Activated CD4-positive, alpha-beta T cell treated with anti-CD3 and anti-CD28 coated beads for 4 hours (primary cell): ENCODE measurements at regions not wholly inside any gene's neighbourhood (a gene's known extent, or its start where the extent isn't known, plus 50 kb on each side); places are given as distances from the start of the nearest gene placed in this dataset.

Experiments
- DNase-seq, 2 donors: peaks; one replicate each; pipeline ENCODE4 v3.0.0-alpha.2; 2020

- no peak for DNase-seq
These were observed 155.8 kb downstream of the TEX29 start for GRCh38 chr13:111476197-111476596.

- DNase-seq: no peak
These were observed 159.0 kb downstream of the TEX29 start for GRCh38 chr13:111479412-111479811.

GRCh38 chr13:111480503-111480902 lies 160.1 kb downstream of the TEX29 start:
- no peak for DNase-seq

GRCh38 chr13:111480976-111481375 lies 160.5 kb downstream of the TEX29 start:
- DNase-seq: no peak

GRCh38 chr13:111482126-111482525 lies 161.7 kb downstream of the TEX29 start:
- no peak for DNase-seq

GRCh38 chr13:111482806-111483620 lies 162.6 kb downstream of the TEX29 start:
- DNase-seq: no peak

GRCh38 chr13:111483621-111483987 lies 163.2 kb downstream of the TEX29 start:
- DNase-seq: no peak

GRCh38 chr13:111484141-111484925 lies 163.9 kb downstream of the TEX29 start:
- no peak for DNase-seq

GRCh38 chr13:111484959-111485358 lies 164.5 kb downstream of the TEX29 start:
- no peak for DNase-seq

- DNase-seq: no peak
These were observed 165.2 kb downstream of the TEX29 start for GRCh38 chr13:111485491-111486250.

GRCh38 chr13:111486331-111486730 lies 165.9 kb downstream of the TEX29 start:
- DNase-seq: no peak

GRCh38 chr13:111486801-111487200 lies 166.4 kb downstream of the TEX29 start:
- DNase-seq: no peak

- no peak for DNase-seq
These were observed 168.2 kb downstream of the TEX29 start for GRCh38 chr13:111488486-111489132.

- no peak for DNase-seq
These were observed 168.9 kb downstream of the TEX29 start for GRCh38 chr13:111489301-111489700.

- no peak for DNase-seq
These were observed 170.2 kb downstream of the TEX29 start for GRCh38 chr13:111490611-111491010.

- DNase-seq: no peak
These were observed 170.6 kb downstream of the TEX29 start for GRCh38 chr13:111491021-111491420.

- DNase-seq: no peak
These were observed 171.2 kb downstream of the TEX29 start for GRCh38 chr13:111491659-111492058.

- DNase-seq: no peak
These were observed 172.0 kb downstream of the TEX29 start for GRCh38 chr13:111492341-111492950.

GRCh38 chr13:111492958-111493357 lies 172.5 kb downstream of the TEX29 start:
- no peak for DNase-seq

- no peak for DNase-seq
These were observed 173.0 kb downstream of the TEX29 start for GRCh38 chr13:111493468-111493867.

- no peak for DNase-seq
These were observed 174.2 kb downstream of the TEX29 start for GRCh38 chr13:111494641-111495040.
